Hypothalamus (tissue), 51 donors: ENCODE measurements at regions not wholly inside any gene's neighbourhood (a gene's known extent, or its start where the extent isn't known, plus 50 kb on each side); places are given as distances from the start of the nearest gene placed in this dataset.
"Not testable (repeated sequence)": the region's sequence is repeated elsewhere in the genome, so short reads cannot be mapped to it uniquely, and the experiment has no call there.

Experiments used
- DNase-seq, 51 donors: peaks; one replicate each; lab custom pipeline; 2025; lab: John Stamatoyannopoulos, UW

GRCh38 chr9:81804306-81804705 lies 115.0 kb upstream of the TLE1 start:
- no peak for DNase-seq

GRCh38 chr9:81811688-81812087 lies 116.5 kb upstream of the SPATA31D4 start:
- not testable (repeated sequence) for DNase-seq

GRCh38 chr9:81814401-81814793 lies 113.8 kb upstream of the SPATA31D4 start:
- DNase-seq, result no peak

GRCh38 chr9:81814794-81815464 lies 113.3 kb upstream of the SPATA31D4 start:
- no peak for DNase-seq

- DNase-seq, result no peak
These were observed 112.4 kb upstream of the SPATA31D4 start for GRCh38 chr9:81815781-81816180.

- no peak for DNase-seq
These were observed 109.1 kb upstream of the SPATA31D4 start for GRCh38 chr9:81819155-81819554.

- DNase-seq, result peak in 3 of 51 donors; percentile 2 to 8 (median 8)
These were observed 108.2 kb upstream of the SPATA31D4 start for GRCh38 chr9:81819859-81820546.

- DNase-seq, result no peak
These were observed 105.8 kb upstream of the SPATA31D4 start for GRCh38 chr9:81822301-81822865.

GRCh38 chr9:81822967-81823366 lies 105.3 kb upstream of the SPATA31D4 start:
- DNase-seq, result no peak

GRCh38 chr9:81823672-81824554 lies 104.3 kb upstream of the SPATA31D4 start:
- DNase-seq, result peak in 22 of 51 donors; percentile 2 to 63 (median 20)

- DNase-seq, result peak in 1 of 51 donors; percentile 37
These were observed 103.2 kb upstream of the SPATA31D4 start for GRCh38 chr9:81824802-81825730.

- DNase-seq, result peak in 11 of 51 donors; percentile 5 to 62 (median 33)
These were observed 102.2 kb upstream of the SPATA31D4 start for GRCh38 chr9:81825846-81826516.

- DNase-seq, result peak; percentile 8 to 96 (median 80)
These were observed 101.7 kb upstream of the SPATA31D4 start for GRCh38 chr9:81826517-81826906.

- no peak for DNase-seq
These were observed 100.5 kb upstream of the SPATA31D4 start for GRCh38 chr9:81827616-81828296.

GRCh38 chr9:81829195-81829882 lies 98.9 kb upstream of the SPATA31D4 start:
- no peak for DNase-seq

- not testable (repeated sequence) for DNase-seq
These were observed 97.8 kb upstream of the SPATA31D4 start for GRCh38 chr9:81830431-81830830.

GRCh38 chr9:81832571-81833285 lies 95.5 kb upstream of the SPATA31D4 start:
- no peak for DNase-seq
